ENCODE measurements at regions not wholly inside any gene's neighbourhood (a gene's known extent, or its start where the extent isn't known, plus 50 kb on each side); places are given as distances from the start of the nearest gene placed in this dataset.
A peak's percentile ranks its signal among the peaks of the same experiment; 100 is the strongest.

- no peaks in the 10 kb centered on the region for H3K27me3 Mint-ChIP-seq (ENCODE audit: unreplicated experiment)
- peaks cover 8% of the 10 kb centered on the region for H3K9me3 Mint-ChIP-seq (ENCODE audit: unreplicated experiment)
- H3K36me3 Mint-ChIP-seq (ENCODE audit: unreplicated experiment) = no peaks in the 10 kb centered on the region
- H3K4me3 Mint-ChIP-seq (ENCODE audit: unreplicated experiment) = no peak overlapping the region
- TF ChIP-seq, protein P1, sequence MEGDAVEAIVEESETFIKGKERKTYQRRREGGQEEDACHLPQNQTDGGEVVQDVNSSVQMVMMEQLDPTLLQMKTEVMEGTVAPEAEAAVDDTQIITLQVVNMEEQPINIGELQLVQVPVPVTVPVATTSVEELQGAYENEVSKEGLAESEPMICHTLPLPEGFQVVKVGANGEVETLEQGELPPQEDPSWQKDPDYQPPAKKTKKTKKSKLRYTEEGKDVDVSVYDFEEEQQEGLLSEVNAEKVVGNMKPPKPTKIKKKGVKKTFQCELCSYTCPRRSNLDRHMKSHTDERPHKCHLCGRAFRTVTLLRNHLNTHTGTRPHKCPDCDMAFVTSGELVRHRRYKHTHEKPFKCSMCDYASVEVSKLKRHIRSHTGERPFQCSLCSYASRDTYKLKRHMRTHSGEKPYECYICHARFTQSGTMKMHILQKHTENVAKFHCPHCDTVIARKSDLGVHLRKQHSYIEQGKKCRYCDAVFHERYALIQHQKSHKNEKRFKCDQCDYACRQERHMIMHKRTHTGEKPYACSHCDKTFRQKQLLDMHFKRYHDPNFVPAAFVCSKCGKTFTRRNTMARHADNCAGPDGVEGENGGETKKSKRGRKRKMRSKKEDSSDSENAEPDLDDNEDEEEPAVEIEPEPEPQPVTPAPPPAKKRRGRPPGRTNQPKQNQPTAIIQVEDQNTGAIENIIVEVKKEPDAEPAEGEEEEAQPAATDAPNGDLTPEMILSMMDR (IDR thresholded peaks at IDR 0.05) = no peak
- no peaks in the 10 kb centered on the region for H3K4me1 Mint-ChIP-seq (ENCODE audit: unreplicated experiment)
- DNase-seq (ENCODE audit: extremely low spot score, unreplicated experiment) = no peak
- no peak overlapping the region for H3K27ac Mint-ChIP-seq (ENCODE audit: unreplicated experiment)
These were observed 180.1 kb downstream of the DUSP6 start for GRCh38 chr12:89172224-89172623.

- H3K4me1 Mint-ChIP-seq (ENCODE audit: unreplicated experiment) = peaks cover 19% of the 10 kb centered on the region
- TF ChIP-seq, protein P1 (IDR thresholded peaks at IDR 0.05) = no peak
- H3K36me3 Mint-ChIP-seq (ENCODE audit: unreplicated experiment) = no peaks in the 10 kb centered on the region
- no peak overlapping the region for H3K27ac Mint-ChIP-seq (ENCODE audit: unreplicated experiment)
- no peaks in the 10 kb centered on the region for H3K27me3 Mint-ChIP-seq (ENCODE audit: unreplicated experiment)
- no peak for DNase-seq (ENCODE audit: extremely low spot score, unreplicated experiment)
- peaks cover 8% of the 10 kb centered on the region for H3K9me3 Mint-ChIP-seq (ENCODE audit: unreplicated experiment)
- H3K4me3 Mint-ChIP-seq (ENCODE audit: unreplicated experiment) = no peak overlapping the region
These were observed 183.0 kb downstream of the DUSP6 start for GRCh38 chr12:89169321-89169720.

DNA sequence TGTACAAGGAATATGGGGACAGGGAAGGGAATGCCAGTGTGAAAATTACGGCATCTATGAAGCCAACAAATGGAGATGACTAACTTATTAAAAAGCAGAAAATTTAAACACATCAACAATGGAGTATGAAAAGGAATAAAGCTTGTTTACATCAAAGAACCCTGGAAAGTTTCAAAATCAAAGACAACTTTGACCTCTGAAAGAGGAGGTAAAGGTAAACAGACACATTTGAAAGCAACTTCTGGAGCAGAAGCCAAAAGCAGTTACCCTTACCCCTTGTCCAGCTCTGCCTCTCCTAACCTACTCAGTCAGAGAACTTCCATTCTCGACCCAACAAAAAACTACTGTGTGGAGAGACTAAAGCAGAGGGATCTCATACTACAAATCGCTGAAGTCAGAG, 184.3 kb downstream of the DUSP6 start:
- Mint-ChIP-seq H3K27me3 (ENCODE audit: unreplicated experiment) (no peaks in the 10 kb centered on the region), H3K9me3 (ENCODE audit: unreplicated experiment) (peaks cover 6% of the 10 kb centered on the region), H3K4me1 (ENCODE audit: unreplicated experiment) (peaks cover 19% of the 10 kb centered on the region), H3K36me3 (ENCODE audit: unreplicated experiment) (no peaks in the 10 kb centered on the region), H3K27ac (ENCODE audit: unreplicated experiment) (no peak overlapping the region), H3K4me3 (ENCODE audit: unreplicated experiment) (no peak overlapping the region)
- TF ChIP-seq, protein P1 (IDR thresholded peaks at IDR 0.05) = no peak
- DNase-seq (ENCODE audit: extremely low spot score, unreplicated experiment) = no peak

DNA sequence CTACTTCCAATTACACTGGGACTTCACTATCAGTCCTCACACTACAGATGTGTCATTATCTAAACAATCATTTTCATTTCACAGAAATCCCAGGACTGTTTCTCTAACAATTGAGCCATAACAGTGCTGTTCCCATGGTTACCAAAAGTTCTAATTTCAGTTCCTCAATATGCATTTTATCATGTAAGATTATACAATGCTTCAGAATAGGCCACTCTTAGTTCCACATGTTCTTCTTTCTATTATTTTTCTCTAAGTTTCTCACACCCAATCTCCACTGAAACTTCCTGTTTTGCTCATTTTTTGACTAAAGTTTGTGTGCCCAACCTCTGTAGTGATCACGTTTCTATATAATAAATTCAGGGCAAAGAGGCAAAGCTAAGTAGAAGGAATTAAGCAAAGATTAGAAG, 185.8 kb downstream of the DUSP6 start:
- Mint-ChIP-seq H3K27me3 (ENCODE audit: unreplicated experiment) (no peaks in the 10 kb centered on the region), H3K27ac (ENCODE audit: unreplicated experiment) (peak overlapping the region; percentile 90), H3K36me3 (ENCODE audit: unreplicated experiment) (no peaks in the 10 kb centered on the region), H3K4me1 (ENCODE audit: unreplicated experiment) (peaks cover 19% of the 10 kb centered on the region), H3K4me3 (ENCODE audit: unreplicated experiment) (no peak overlapping the region), H3K9me3 (ENCODE audit: unreplicated experiment) (no peaks in the 10 kb centered on the region)
- no peak for DNase-seq (ENCODE audit: extremely low spot score, unreplicated experiment)
- TF ChIP-seq, protein P1 (IDR thresholded peaks at IDR 0.05) = no peak

DNA sequence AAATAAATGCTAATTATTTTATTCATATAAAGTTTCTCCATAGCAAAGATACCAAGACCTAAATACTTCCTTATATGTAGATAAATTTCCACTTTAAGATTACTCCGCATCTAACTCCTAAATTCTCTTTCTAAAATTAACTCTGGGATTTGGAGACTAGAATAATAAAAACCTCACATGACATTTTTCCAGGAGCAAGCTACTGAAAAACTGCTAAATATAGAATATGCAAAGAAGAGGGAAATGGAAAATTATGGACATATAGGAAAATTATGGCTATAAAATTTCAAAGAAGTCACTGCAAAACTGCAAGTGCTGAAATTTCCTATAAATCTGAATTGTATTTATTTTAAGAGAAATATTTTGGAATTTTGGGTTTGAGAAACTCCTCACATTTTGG, 186.2 kb downstream of the DUSP6 start:
- H3K27me3 Mint-ChIP-seq (ENCODE audit: unreplicated experiment) = no peaks in the 10 kb centered on the region
- TF ChIP-seq, protein P1 (IDR thresholded peaks at IDR 0.05) = no peak
- H3K27ac Mint-ChIP-seq (ENCODE audit: unreplicated experiment) = peak overlapping the region; percentile 90
- H3K4me3 Mint-ChIP-seq (ENCODE audit: unreplicated experiment) = no peak overlapping the region
- H3K4me1 Mint-ChIP-seq (ENCODE audit: unreplicated experiment) = peaks cover 19% of the 10 kb centered on the region
- no peaks in the 10 kb centered on the region for H3K36me3 Mint-ChIP-seq (ENCODE audit: unreplicated experiment)
- DNase-seq (ENCODE audit: extremely low spot score, unreplicated experiment) = no peak
- H3K9me3 Mint-ChIP-seq (ENCODE audit: unreplicated experiment) = no peaks in the 10 kb centered on the region
